Thyroid gland (tissue), 4 donors: ENCODE measurements at regions not wholly inside any gene's neighbourhood (a gene's known extent, or its start where the extent isn't known, plus 50 kb on each side); places are given as distances from the start of the nearest gene placed in this dataset.

Source experiments
- POLR2A ChIP-seq, 2 donors: fragments of 450-650 bp; IDR thresholded peaks; one replicate each; pipeline ENCODE4 v1.6.1; 2017; ENCODE audit warnings: antibody characterized with exemption in 2 of 2, mild to moderate bottlenecking in 2 of 2, moderate library complexity in 1 of 2
- TF ChIP-seq, protein P1 (sequence below), 6 experiments: fragments of 200-600 bp in 3 of 6; fragments of 450-650 bp in 3 of 6; sonication (generic) in 3 of 6; IDR thresholded peaks; one replicate each; pipeline ENCODE4 v1.5.1; 2016 to 2019; ENCODE audit warnings: antibody characterized with exemption in 6 of 6, mild to moderate bottlenecking in 2 of 6, inconsistent platforms in 1 of 6, moderate library complexity in 1 of 6

DNA sequence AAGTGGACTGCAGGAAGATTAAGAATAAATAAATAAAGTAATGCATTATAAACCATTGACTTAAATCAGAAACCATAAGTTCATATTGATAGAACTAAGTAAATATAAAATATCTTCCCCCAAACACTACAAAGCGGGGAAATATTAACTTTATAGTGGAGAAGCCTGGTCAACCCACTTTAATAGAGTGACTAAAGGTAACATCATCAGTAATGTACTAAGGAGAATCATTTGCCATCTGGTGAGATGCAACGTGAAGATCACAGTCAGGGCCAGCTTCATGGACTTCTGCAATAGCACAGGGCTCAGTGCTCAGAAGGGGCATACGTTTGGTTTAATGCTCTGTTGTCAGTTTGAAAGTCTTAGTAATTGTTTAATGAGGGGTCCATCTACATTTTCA lies 58.8 kb upstream of the CD83 start:
- TF ChIP-seq, protein P1, sequence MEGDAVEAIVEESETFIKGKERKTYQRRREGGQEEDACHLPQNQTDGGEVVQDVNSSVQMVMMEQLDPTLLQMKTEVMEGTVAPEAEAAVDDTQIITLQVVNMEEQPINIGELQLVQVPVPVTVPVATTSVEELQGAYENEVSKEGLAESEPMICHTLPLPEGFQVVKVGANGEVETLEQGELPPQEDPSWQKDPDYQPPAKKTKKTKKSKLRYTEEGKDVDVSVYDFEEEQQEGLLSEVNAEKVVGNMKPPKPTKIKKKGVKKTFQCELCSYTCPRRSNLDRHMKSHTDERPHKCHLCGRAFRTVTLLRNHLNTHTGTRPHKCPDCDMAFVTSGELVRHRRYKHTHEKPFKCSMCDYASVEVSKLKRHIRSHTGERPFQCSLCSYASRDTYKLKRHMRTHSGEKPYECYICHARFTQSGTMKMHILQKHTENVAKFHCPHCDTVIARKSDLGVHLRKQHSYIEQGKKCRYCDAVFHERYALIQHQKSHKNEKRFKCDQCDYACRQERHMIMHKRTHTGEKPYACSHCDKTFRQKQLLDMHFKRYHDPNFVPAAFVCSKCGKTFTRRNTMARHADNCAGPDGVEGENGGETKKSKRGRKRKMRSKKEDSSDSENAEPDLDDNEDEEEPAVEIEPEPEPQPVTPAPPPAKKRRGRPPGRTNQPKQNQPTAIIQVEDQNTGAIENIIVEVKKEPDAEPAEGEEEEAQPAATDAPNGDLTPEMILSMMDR (IDR thresholded peaks at IDR 0.05): no peak
- TF ChIP-seq POLR2A (IDR thresholded peaks at IDR 0.05): no peak
